H9 (cell line): ENCODE measurements at regions not wholly inside any gene's neighbourhood (a gene's known extent, or its start where the extent isn't known, plus 50 kb on each side); places are given as distances from the start of the nearest gene placed in this dataset.

Experiments used
- DNase-seq: peaks from one replicate; pipeline ENCODE4 v3.0.0-alpha.2; 2017
- H2AFZ ChIP-seq: one replicate; pipeline ENCODE4 v1.6.1; 2013; ENCODE audit warnings: mild to moderate bottlenecking, low read length, control low read depth, moderate library complexity
- H2AK5ac ChIP-seq: 2 replicates; pipeline ENCODE4 v1.6.1; 2013; ENCODE audit warnings: low read length, control low read depth, mixed read lengths; ENCODE audit not compliant: insufficient read length
- H2BK120ac ChIP-seq: one replicate; pipeline ENCODE4 v1.6.1; 2013; ENCODE audit warnings: low read depth, mild to moderate bottlenecking, low read length, control low read depth, inconsistent platforms; ENCODE audit not compliant: poor library complexity, severe bottlenecking
- H2BK12ac ChIP-seq: 2 replicates; pipeline ENCODE4 v1.6.1; 2013; ENCODE audit warnings: low read length, control low read depth, mixed read lengths, low read depth; ENCODE audit not compliant: insufficient read length
- H2BK15ac ChIP-seq: 2 replicates; pipeline ENCODE4 v1.6.1; 2013; ENCODE audit warnings: low read depth, low read length, control low read depth
- H2BK20ac ChIP-seq: one replicate; pipeline ENCODE4 v1.6.1; 2013; ENCODE audit warnings: low read depth, mild to moderate bottlenecking, low read length, control low read depth, inconsistent platforms; ENCODE audit not compliant: poor library complexity, severe bottlenecking
- H2BK5ac ChIP-seq: 2 replicates; pipeline ENCODE4 v1.6.1; 2013; ENCODE audit warnings: low read length, control low read depth, mixed read lengths; ENCODE audit not compliant: insufficient read length
- H3K14ac ChIP-seq: 2 replicates; pipeline ENCODE4 v1.6.1; 2013; ENCODE audit warnings: low read length, control low read depth; ENCODE audit not compliant: insufficient read depth
- H3K18ac ChIP-seq: 2 replicates; pipeline ENCODE4 v1.6.1; 2013; ENCODE audit warnings: low read depth, mild to moderate bottlenecking, mixed read lengths, low read length, control low read depth; ENCODE audit not compliant: insufficient read length
- H3K23ac ChIP-seq: 2 replicates; pipeline ENCODE4 v1.6.1; 2013; ENCODE audit warnings: low read length, control low read depth, mixed read lengths, low read depth; ENCODE audit not compliant: insufficient read length
- H3K23me2 ChIP-seq: 2 replicates; pipeline ENCODE4 v1.6.1; 2013; ENCODE audit warnings: low read depth, mild to moderate bottlenecking, mixed read lengths, low read length, control low read depth; ENCODE audit not compliant: insufficient read length, poor library complexity, severe bottlenecking
- H3K27ac ChIP-seq: 2 replicates; pipeline ENCODE4 v1.5.1; 2013; ENCODE audit warnings: low read length, control low read depth, mixed read lengths, low read depth; ENCODE audit not compliant: insufficient read length
- H3K27me3 ChIP-seq: 2 replicates; pipeline ENCODE4 v1.6.1; 2013; ENCODE audit warnings: low read length, control low read depth, inconsistent platforms; ENCODE audit not compliant: insufficient read depth
- H3K4ac ChIP-seq: 2 replicates; pipeline ENCODE4 v1.6.1; 2013; ENCODE audit warnings: low read depth, mild to moderate bottlenecking, control low read depth, inconsistent platforms, low read length, moderate library complexity
- H3K4me1 ChIP-seq: 2 replicates; pipeline ENCODE4 v1.6.1; 2013; ENCODE audit warnings: low read length, control low read depth, inconsistent platforms; ENCODE audit not compliant: insufficient read depth
- H3K4me2 ChIP-seq: 2 replicates; pipeline ENCODE4 v1.6.1; 2013; ENCODE audit warnings: low read length, control low read depth, mixed read lengths; ENCODE audit not compliant: insufficient read length, insufficient read depth
- H3K56ac ChIP-seq: 2 replicates; pipeline ENCODE4 v1.6.1; 2013; ENCODE audit warnings: low read depth, mild to moderate bottlenecking, mixed read lengths, low read length, control low read depth; ENCODE audit not compliant: insufficient read length
- H3K79me1 ChIP-seq: 2 replicates; pipeline ENCODE4 v1.6.1; 2013; ENCODE audit warnings: low read depth, mild to moderate bottlenecking, moderate library complexity, low read length, control low read depth, inconsistent platforms; ENCODE audit not compliant: insufficient read depth, poor library complexity, severe bottlenecking
- H3K79me2 ChIP-seq: 2 replicates; pipeline ENCODE4 v1.6.1; 2013; ENCODE audit warnings: low read length, control low read depth, inconsistent platforms; ENCODE audit not compliant: insufficient read depth
- H3K9ac ChIP-seq: 2 replicates; pipeline ENCODE4 v1.6.1; 2013; ENCODE audit warnings: low read length, control low read depth, mixed read lengths; ENCODE audit not compliant: insufficient read length; ENCODE audit errors: extremely low read depth
- H3K9me3 ChIP-seq: one replicate; pipeline ENCODE4 v1.6.1; 2013; ENCODE audit warnings: low read depth, low read length, inconsistent platforms; ENCODE audit not compliant: control insufficient read depth
- H3T11ph ChIP-seq: one replicate; pipeline ENCODE4 v1.6.1; 2013; ENCODE audit warnings: mild to moderate bottlenecking, low read length, control low read depth, inconsistent platforms
- H4K20me1 ChIP-seq: one replicate; pipeline ENCODE4 v1.6.1; 2013; ENCODE audit not compliant: control insufficient read depth, insufficient read length, insufficient read depth
- H4K5ac ChIP-seq: 2 replicates; pipeline ENCODE4 v1.6.1; 2013; ENCODE audit warnings: low read depth, mild to moderate bottlenecking, mixed read lengths, low read length, control low read depth; ENCODE audit not compliant: insufficient read length
- H4K8ac ChIP-seq: replicated peaks from 2 replicates; pipeline ENCODE4 v1.6.1; 2013; ENCODE audit warnings: low read length, control low read depth, mixed read lengths, low read depth; ENCODE audit not compliant: insufficient read length
- H4K91ac ChIP-seq: 2 replicates; pipeline ENCODE4 v1.6.1; 2013; ENCODE audit warnings: low read depth, mild to moderate bottlenecking, moderate library complexity, mixed read lengths, low read length, control low read depth; ENCODE audit not compliant: insufficient read length
- H3K27ac Mint-ChIP-seq, 3 experiments: 2 replicates in 2 of 3; 3 replicates in 1 of 3; pipeline ENCODE4 v1.8.0; 2020 to 2021; ENCODE audit warnings: mixed read lengths in 3 of 3, mild to moderate bottlenecking in 1 of 3, moderate library complexity in 1 of 3
- H3K27me3 Mint-ChIP-seq: 2 replicates; pipeline ENCODE4 v1.8.0; 2021; ENCODE audit warnings: low read depth, mild to moderate bottlenecking, moderate library complexity, mixed read lengths
- H3K36me3 Mint-ChIP-seq, 3 experiments: 2 replicates in 2 of 3; 3 replicates in 1 of 3; pipeline ENCODE4 v1.8.0; 2020 to 2021; ENCODE audit warnings: low read depth in 3 of 3, mixed read lengths in 3 of 3; ENCODE audit not compliant: insufficient read depth in 1 of 3
- H3K4me1 Mint-ChIP-seq, 2 experiments: 2 replicates each; pipeline ENCODE4 v1.8.0; 2020; ENCODE audit warnings: mixed read lengths in 2 of 2
- H3K4me3 Mint-ChIP-seq, 2 experiments: 2 replicates in 1 of 2; 3 replicates in 1 of 2; pipeline ENCODE4 v1.8.0; 2020 to 2021; ENCODE audit warnings: mild to moderate bottlenecking in 2 of 2, mixed read lengths in 2 of 2, moderate library complexity in 1 of 2
- H3K9me3 Mint-ChIP-seq, 2 experiments: 2 replicates in 1 of 2; 3 replicates in 1 of 2; pipeline ENCODE4 v1.8.0; 2020; ENCODE audit warnings: mild to moderate bottlenecking in 2 of 2, mixed read lengths in 2 of 2, moderate library complexity in 1 of 2
- TF ChIP-seq, protein P1 (sequence below): fragments of 200-600 bp; sonication (generic); conservative IDR thresholded peaks from 3 replicates; pipeline ENCODE4 v1.8.0; 2021; ENCODE audit warnings: antibody characterized with exemption, mild to moderate bottlenecking

DNA sequence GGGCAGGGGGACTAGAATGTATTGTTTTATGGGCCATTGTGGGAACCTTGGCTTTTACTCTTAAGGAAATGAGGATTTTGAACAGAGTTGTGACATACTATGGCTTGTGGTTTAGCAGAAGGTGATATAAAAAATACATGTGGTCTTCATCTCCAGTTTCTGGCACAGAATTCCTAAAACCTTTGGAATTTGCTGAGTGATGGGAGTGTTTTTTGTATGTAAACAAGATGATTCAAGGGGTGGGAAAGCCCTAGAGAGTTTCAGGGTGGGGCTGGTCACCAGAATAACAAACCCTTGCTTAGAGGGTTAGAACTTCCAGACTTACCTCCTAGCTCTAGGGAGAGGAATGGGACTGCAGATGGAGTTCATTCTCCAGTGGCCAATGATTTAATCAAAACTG lies 316.1 kb downstream of the PHKB start:
- H3K27ac ChIP-seq = no peak overlapping the region
- no peaks in the 10 kb centered on the region for H3K4me1 ChIP-seq
- no peak overlapping the region for H2BK12ac ChIP-seq
- H3T11ph ChIP-seq = no peak overlapping the region
- H3K27me3 ChIP-seq = no peaks in the 10 kb centered on the region
- no peak overlapping the region for H4K8ac ChIP-seq
- Mint-ChIP-seq H3K9me3 (peaks cover 15 to 23% of the 10 kb centered on the region in 2 experiments), H3K4me1 (peaks cover 26 to 32% of the 10 kb centered on the region in 2 experiments), H3K36me3 (peaks cover 2 to 21% (median 7%) of the 10 kb centered on the region in 3 experiments; a peak in 6 of 7 replicates), H3K27me3 (no peaks in the 10 kb centered on the region), H3K4me3 (no peak overlapping the region), H3K27ac (no peak overlapping the region; a peak in 1 of 7 replicates)
- no peak overlapping the region for H3K9ac ChIP-seq
- no peak overlapping the region for H2BK5ac ChIP-seq
- no peaks in the 10 kb centered on the region for H3K9me3 ChIP-seq
- H2AFZ ChIP-seq = no peak overlapping the region
- H2AK5ac ChIP-seq = no peak overlapping the region
- no peak overlapping the region for H3K4me2 ChIP-seq
- TF ChIP-seq, protein P1, sequence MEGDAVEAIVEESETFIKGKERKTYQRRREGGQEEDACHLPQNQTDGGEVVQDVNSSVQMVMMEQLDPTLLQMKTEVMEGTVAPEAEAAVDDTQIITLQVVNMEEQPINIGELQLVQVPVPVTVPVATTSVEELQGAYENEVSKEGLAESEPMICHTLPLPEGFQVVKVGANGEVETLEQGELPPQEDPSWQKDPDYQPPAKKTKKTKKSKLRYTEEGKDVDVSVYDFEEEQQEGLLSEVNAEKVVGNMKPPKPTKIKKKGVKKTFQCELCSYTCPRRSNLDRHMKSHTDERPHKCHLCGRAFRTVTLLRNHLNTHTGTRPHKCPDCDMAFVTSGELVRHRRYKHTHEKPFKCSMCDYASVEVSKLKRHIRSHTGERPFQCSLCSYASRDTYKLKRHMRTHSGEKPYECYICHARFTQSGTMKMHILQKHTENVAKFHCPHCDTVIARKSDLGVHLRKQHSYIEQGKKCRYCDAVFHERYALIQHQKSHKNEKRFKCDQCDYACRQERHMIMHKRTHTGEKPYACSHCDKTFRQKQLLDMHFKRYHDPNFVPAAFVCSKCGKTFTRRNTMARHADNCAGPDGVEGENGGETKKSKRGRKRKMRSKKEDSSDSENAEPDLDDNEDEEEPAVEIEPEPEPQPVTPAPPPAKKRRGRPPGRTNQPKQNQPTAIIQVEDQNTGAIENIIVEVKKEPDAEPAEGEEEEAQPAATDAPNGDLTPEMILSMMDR = no peak
- no peak overlapping the region for H3K4ac ChIP-seq
- no peak overlapping the region for H3K14ac ChIP-seq
- H4K20me1 ChIP-seq = no peaks in the 10 kb centered on the region
- H4K91ac ChIP-seq = no peak overlapping the region
- H3K23ac ChIP-seq = no peak overlapping the region
- H2BK15ac ChIP-seq = no peak overlapping the region
- no peak overlapping the region for H3K56ac ChIP-seq
- no peaks in the 10 kb centered on the region for H3K23me2 ChIP-seq
- no peak overlapping the region for H3K18ac ChIP-seq
- no peaks in the 10 kb centered on the region for H3K79me1 ChIP-seq
- H3K79me2 ChIP-seq = no peaks in the 10 kb centered on the region
- DNase-seq = no peak
- no peak overlapping the region for H2BK120ac ChIP-seq
- no peak overlapping the region for H2BK20ac ChIP-seq
- no peak overlapping the region for H4K5ac ChIP-seq
